ENCODE measurements at regions not wholly inside any gene's neighbourhood (a gene's known extent, or its start where the extent isn't known, plus 50 kb on each side); places are given as distances from the start of the nearest gene placed in this dataset.

- Histone ChIP-seq H3K9me3 (no peaks in the 10 kb centered on the region), H3K4me3 (no peak overlapping the region), H3K4me1 (no peaks in the 10 kb centered on the region), H3K27me3 (no peaks in the 10 kb centered on the region), H3K27ac (no peak overlapping the region), H3K36me3 (no peaks in the 10 kb centered on the region)
- DNase-seq (ENCODE audit: low spot score), result no peak
- no peak for TF ChIP-seq CTCF (IDR thresholded peaks at IDR 0.05)
These were observed 251.1 kb downstream of the CNTN3 start for GRCh38 chr3:74363346-74363745.

GRCh38 chr3:74360406-74360805 is 254.1 kb downstream of the CNTN3 start:
- no peaks in the 10 kb centered on the region for H3K27me3 ChIP-seq
- no peak for DNase-seq (ENCODE audit: low spot score)
- no peaks in the 10 kb centered on the region for H3K36me3 ChIP-seq
- no peaks in the 10 kb centered on the region for H3K9me3 ChIP-seq
- no peaks in the 10 kb centered on the region for H3K4me1 ChIP-seq
- H3K4me3 ChIP-seq, result no peak overlapping the region
- H3K27ac ChIP-seq, result no peak overlapping the region
- no peak for TF ChIP-seq CTCF (IDR thresholded peaks at IDR 0.05)

- Histone ChIP-seq H3K4me1 (no peaks in the 10 kb centered on the region), H3K27me3 (no peaks in the 10 kb centered on the region), H3K27ac (no peak overlapping the region), H3K36me3 (no peaks in the 10 kb centered on the region), H3K9me3 (no peaks in the 10 kb centered on the region), H3K4me3 (no peak overlapping the region)
- no peak for TF ChIP-seq CTCF (IDR thresholded peaks at IDR 0.05)
- DNase-seq (ENCODE audit: low spot score), result no peak
These were observed 256.6 kb downstream of the CNTN3 start for GRCh38 chr3:74357881-74358280.

GRCh38 chr3:74353039-74353438 is 261.4 kb downstream of the CNTN3 start:
- Histone ChIP-seq H3K9me3 (no peaks in the 10 kb centered on the region), H3K4me3 (no peak overlapping the region), H3K27me3 (no peaks in the 10 kb centered on the region), H3K4me1 (no peaks in the 10 kb centered on the region), H3K27ac (no peak overlapping the region), H3K36me3 (no peaks in the 10 kb centered on the region)
- TF ChIP-seq CTCF (IDR thresholded peaks at IDR 0.05), result no peak
- DNase-seq (ENCODE audit: low spot score), result no peak

GRCh38 chr3:74352166-74352565 is 262.3 kb downstream of the CNTN3 start:
- Histone ChIP-seq H3K4me1 (no peaks in the 10 kb centered on the region), H3K4me3 (no peak overlapping the region), H3K9me3 (no peaks in the 10 kb centered on the region), H3K27ac (no peak overlapping the region), H3K27me3 (no peaks in the 10 kb centered on the region), H3K36me3 (no peaks in the 10 kb centered on the region)
- TF ChIP-seq CTCF (IDR thresholded peaks at IDR 0.05), result no peak
- no peak for DNase-seq (ENCODE audit: low spot score)

- no peaks in the 10 kb centered on the region for H3K9me3 ChIP-seq
- DNase-seq (ENCODE audit: low spot score), result no peak
- H3K4me3 ChIP-seq, result no peak overlapping the region
- H3K36me3 ChIP-seq, result no peaks in the 10 kb centered on the region
- H3K27ac ChIP-seq, result no peak overlapping the region
- H3K4me1 ChIP-seq, result no peaks in the 10 kb centered on the region
- TF ChIP-seq CTCF (IDR thresholded peaks at IDR 0.05), result no peak
- H3K27me3 ChIP-seq, result no peaks in the 10 kb centered on the region
These were observed 263.2 kb downstream of the CNTN3 start for GRCh38 chr3:74351213-74351612.
